ENCODE measurements at regions not wholly inside any gene's neighbourhood (a gene's known extent, or its start where the extent isn't known, plus 50 kb on each side); places are given as distances from the start of the nearest gene placed in this dataset.

DNA sequence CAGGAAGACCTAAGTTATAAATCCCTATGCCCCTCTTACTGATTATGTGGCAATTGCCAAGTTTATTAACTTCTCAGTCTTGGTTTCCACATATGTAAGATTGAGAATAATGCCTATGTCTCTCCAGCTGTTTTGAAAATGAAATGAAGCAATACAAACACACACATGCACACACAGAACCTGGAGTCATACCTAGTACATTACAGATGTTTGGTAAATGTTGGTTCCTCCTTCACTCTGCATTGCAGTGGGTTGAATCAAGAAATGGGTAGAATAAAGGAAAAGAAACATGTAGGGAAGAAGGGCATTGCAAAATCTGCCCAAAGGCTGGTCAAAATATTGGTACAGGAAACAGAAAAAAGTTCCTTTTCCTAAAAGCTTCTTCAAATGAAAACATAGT lies 309.9 kb upstream of the EMCN start:
- dilution Hi-C loops (cut with MboI; ENCODE audit: extremely low pct_ligation_motif_present, low sequenced_read_pairs) (no loop called here), intact Hi-C loops (cut with micrococcal nuclease) (no loop called here)
- H3K4me2 ChIP-seq (ENCODE audit: insufficient read depth, low read length): no peak overlapping the region
- no peak overlapping the region for H3K27ac ChIP-seq (ENCODE audit: insufficient read depth, low read depth, low read length)
- ChIA-PET CTCF (no interaction called here), POLR2A (no interaction called here)
- H4K20me1 ChIP-seq (replicated peaks; ENCODE audit: control insufficient read depth, extremely low read depth, insufficient read depth, low read length): no peaks in the 10 kb centered on the region
- H3K9me3 ChIP-seq (replicated peaks; ENCODE audit: control insufficient read depth, insufficient read depth, low read length): no peaks in the 10 kb centered on the region
- no peaks in the 10 kb centered on the region for H3K4me1 ChIP-seq (ENCODE audit: control insufficient read depth, extremely low read depth, insufficient read depth, low read length)
- no peak overlapping the region for H2AFZ ChIP-seq (ENCODE audit: low read depth, low read length)
- no peaks in the 10 kb centered on the region for H3K36me3 ChIP-seq (ENCODE audit: control insufficient read depth in 2 of 2, extremely low read depth in 1 of 2, insufficient read depth in 2 of 2, low read length in 2 of 2)
- DNase-seq (ENCODE audit: low read depth, low spot score) (no peak), FAIRE-seq (no peak)
- H3K79me2 ChIP-seq (ENCODE audit: control insufficient read depth, insufficient read depth, low read length): no peaks in the 10 kb centered on the region
- no TSS peak for BruUV-seq (replicated peaks)
- no peak overlapping the region for H3K9ac ChIP-seq (replicated peaks; ENCODE audit: extremely low read depth, insufficient read depth, low read length)
- TF ChIP-seq FOS (IDR thresholded peaks at IDR 0.05; ENCODE audit: borderline replicate concordance, insufficient read depth, low read length) (no peak), CTCF (IDR thresholded peaks at IDR 0.05; ENCODE audit: extremely low read depth in 1 of 2, insufficient read depth in 1 of 2, low read depth in 1 of 2, low read length in 2 of 2) (no peak), POLR2A (IDR thresholded peaks at IDR 0.05; ENCODE audit: low read depth, low read length) (no peak), GATA2 (IDR thresholded peaks at IDR 0.05; ENCODE audit: insufficient read depth, insufficient read length, low read depth, low read length) (no peak), MYC (IDR thresholded peaks at IDR 0.05; ENCODE audit: low read depth, low read length) (no peak), EZH2 (IDR thresholded peaks at IDR 0.05; ENCODE audit: borderline replicate concordance, low read depth, low read length, severe bottlenecking) (no peak), JUN (IDR thresholded peaks at IDR 0.05; ENCODE audit: borderline replicate concordance, insufficient read depth, insufficient read length, low read depth) (no peak), POLR2AphosphoS5 (IDR thresholded peaks at IDR 0.05; ENCODE audit: insufficient read depth, low read depth, low read length) (no peak)
- TF ChIP-seq, protein P1, sequence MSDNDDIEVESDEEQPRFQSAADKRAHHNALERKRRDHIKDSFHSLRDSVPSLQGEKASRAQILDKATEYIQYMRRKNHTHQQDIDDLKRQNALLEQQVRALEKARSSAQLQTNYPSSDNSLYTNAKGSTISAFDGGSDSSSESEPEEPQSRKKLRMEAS (IDR thresholded peaks at IDR 0.05; ENCODE audit: insufficient read depth, insufficient read length): no peak
- H3K9me1 ChIP-seq (replicated peaks; ENCODE audit: control insufficient read depth, extremely low read depth, insufficient read depth, low read length): no peaks in the 10 kb centered on the region
- no peak overlapping the region for H3K4me3 ChIP-seq (replicated peaks in 1 of 3; ENCODE audit: insufficient read depth in 1 of 3, low read depth in 1 of 3, low read length in 3 of 3)
- H3K27me3 ChIP-seq (ENCODE audit: control insufficient read depth in 2 of 2, insufficient read depth in 2 of 2, low read length in 2 of 2): no peaks in the 10 kb centered on the region

Data from endothelial cell of umbilical vein (primary cell).